Cardiac fibroblast (primary cell): ENCODE measurements at regions not wholly inside any gene's neighbourhood (a gene's known extent, or its start where the extent isn't known, plus 50 kb on each side); places are given as distances from the start of the nearest gene placed in this dataset.
"Not testable (repeated sequence)": the region's sequence is repeated elsewhere in the genome, so short reads cannot be mapped to it uniquely, and the experiment has no call there.

ENCODE experiments used
- DNase-seq, 2 donors: peaks; one replicate each; pipeline versions ENCODE4 v3.0.0 to v3.0.0-alpha.2; 2010; ENCODE audit warnings: low read depth in 2 of 2
- H3K4me3 ChIP-seq, 2 donors: replicated peaks in 1 of 2; 1 replicate in 1 of 2; 2 replicates in 1 of 2; pipeline ENCODE4 v1.5.1; 2011; ENCODE audit warnings: low read depth in 2 of 2, low read length in 2 of 2, mild to moderate bottlenecking in 2 of 2, moderate library complexity in 1 of 2
- TF ChIP-seq, protein P1 (sequence below): IDR thresholded peaks from one replicate; pipeline ENCODE4 v1.5.1; 2011; ENCODE audit warnings: low read depth, mild to moderate bottlenecking, low read length, inconsistent platforms

GRCh38 chr22:11613898-11614755, 3913.9 kb upstream of the OR11H1 start:
- TF ChIP-seq, protein P1, sequence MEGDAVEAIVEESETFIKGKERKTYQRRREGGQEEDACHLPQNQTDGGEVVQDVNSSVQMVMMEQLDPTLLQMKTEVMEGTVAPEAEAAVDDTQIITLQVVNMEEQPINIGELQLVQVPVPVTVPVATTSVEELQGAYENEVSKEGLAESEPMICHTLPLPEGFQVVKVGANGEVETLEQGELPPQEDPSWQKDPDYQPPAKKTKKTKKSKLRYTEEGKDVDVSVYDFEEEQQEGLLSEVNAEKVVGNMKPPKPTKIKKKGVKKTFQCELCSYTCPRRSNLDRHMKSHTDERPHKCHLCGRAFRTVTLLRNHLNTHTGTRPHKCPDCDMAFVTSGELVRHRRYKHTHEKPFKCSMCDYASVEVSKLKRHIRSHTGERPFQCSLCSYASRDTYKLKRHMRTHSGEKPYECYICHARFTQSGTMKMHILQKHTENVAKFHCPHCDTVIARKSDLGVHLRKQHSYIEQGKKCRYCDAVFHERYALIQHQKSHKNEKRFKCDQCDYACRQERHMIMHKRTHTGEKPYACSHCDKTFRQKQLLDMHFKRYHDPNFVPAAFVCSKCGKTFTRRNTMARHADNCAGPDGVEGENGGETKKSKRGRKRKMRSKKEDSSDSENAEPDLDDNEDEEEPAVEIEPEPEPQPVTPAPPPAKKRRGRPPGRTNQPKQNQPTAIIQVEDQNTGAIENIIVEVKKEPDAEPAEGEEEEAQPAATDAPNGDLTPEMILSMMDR = no peak
- no peak overlapping the region for H3K4me3 ChIP-seq
- DNase-seq = no peak

- H3K4me3 ChIP-seq, DNase-seq: not testable (repeated sequence)
These were observed 3913.1 kb upstream of the OR11H1 start for GRCh38 chr22:11614798-11615433.

- DNase-seq = no peak
- TF ChIP-seq, protein P1 = no peak
- H3K4me3 ChIP-seq = no peak overlapping the region
These were observed 3911.2 kb upstream of the OR11H1 start for GRCh38 chr22:11616811-11617210.

DNA sequence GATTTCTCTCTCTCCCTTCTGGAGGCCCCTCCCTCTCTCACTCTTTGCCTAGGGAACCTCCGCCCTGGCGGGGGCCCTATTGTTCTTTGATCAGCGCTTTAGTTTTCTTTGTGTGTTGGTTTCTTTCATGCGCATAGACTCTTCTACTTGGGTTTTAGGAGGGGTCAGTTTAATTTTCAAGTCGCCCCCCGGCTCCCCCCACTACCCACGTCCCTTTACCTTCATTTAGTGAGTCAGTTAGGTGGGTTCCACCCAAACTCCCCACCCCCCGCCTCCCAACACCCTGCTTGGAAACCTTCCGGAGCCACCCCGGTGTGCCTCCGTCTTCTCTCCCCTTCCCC, 3909.7 kb upstream of the OR11H1 start:
- DNase-seq, H3K4me3 ChIP-seq: not testable (repeated sequence)

GRCh38 chr22:11618688-11619087, 3909.3 kb upstream of the OR11H1 start:
- not testable (repeated sequence) for H3K4me3 ChIP-seq, DNase-seq

- H3K4me3 ChIP-seq, DNase-seq: not testable (repeated sequence)
These were observed 3906.8 kb upstream of the OR11H1 start for GRCh38 chr22:11620921-11621762.

- not testable (repeated sequence) for H3K4me3 ChIP-seq, DNase-seq
These were observed 3905.2 kb upstream of the OR11H1 start for GRCh38 chr22:11622774-11623173.

GRCh38 chr22:11625711-11626421, 3902.1 kb upstream of the OR11H1 start:
- not testable (repeated sequence) for H3K4me3 ChIP-seq, DNase-seq

GRCh38 chr22:11626422-11626773, 3901.6 kb upstream of the OR11H1 start:
- TF ChIP-seq, protein P1 = no peak
- DNase-seq = no peak
- H3K4me3 ChIP-seq = no peak overlapping the region

GRCh38 chr22:11627036-11627435, 3901.0 kb upstream of the OR11H1 start:
- DNase-seq, H3K4me3 ChIP-seq: not testable (repeated sequence)
